H1 (cell line): ENCODE measurements at regions not wholly inside any gene's neighbourhood (a gene's known extent, or its start where the extent isn't known, plus 50 kb on each side); places are given as distances from the start of the nearest gene placed in this dataset.

ENCODE experiments used
- ASH2L ChIP-seq: fragments of 200-600, 300-600 bp; sonication (generic); IDR thresholded peaks from one replicate; pipeline ENCODE4 v1.7.1; 2017; ENCODE audit warnings: low read length
- FOSL1 ChIP-seq: IDR thresholded peaks from 2 replicates; pipeline ENCODE4 v1.6.1; 2011; ENCODE audit warnings: mild to moderate bottlenecking, low read depth, low read length, moderate library complexity; ENCODE audit not compliant: insufficient read depth
- GABPA ChIP-seq: IDR thresholded peaks from 2 replicates; pipeline ENCODE4 v1.6.1; 2011; ENCODE audit warnings: mild to moderate bottlenecking, low read length, moderate library complexity, borderline replicate concordance; ENCODE audit not compliant: insufficient read depth
- KDM1A ChIP-seq: fragments of 200-600, 300-600 bp; sonication (generic); IDR thresholded peaks from 2 replicates; pipeline ENCODE4 v1.7.1; 2016; ENCODE audit warnings: mild to moderate bottlenecking, low read length, borderline replicate concordance
- RFX5 ChIP-seq: IDR thresholded peaks from 2 replicates; pipeline ENCODE4 v1.6.1; 2011; ENCODE audit warnings: low read depth, low read length, improper control_type of control experiment, borderline replicate concordance
- SIRT6 ChIP-seq: IDR thresholded peaks from one replicate; pipeline ENCODE4 v1.7.1; 2012; ENCODE audit warnings: low read length, inconsistent platforms
- SP4 ChIP-seq: IDR thresholded peaks from 2 replicates; pipeline ENCODE4 v1.6.1; 2012; ENCODE audit warnings: low read length, inconsistent platforms
- TBP ChIP-seq: IDR thresholded peaks from 2 replicates; pipeline ENCODE4 v1.6.1; 2011; ENCODE audit warnings: low read depth, low read length, improper control_type of control experiment
- TEAD4 ChIP-seq: IDR thresholded peaks from 2 replicates; pipeline ENCODE4 v1.6.1; 2012; ENCODE audit warnings: low read depth, low read length, inconsistent platforms, mixed read lengths
- USF2 ChIP-seq: IDR thresholded peaks from 2 replicates; pipeline ENCODE4 v1.6.1; 2011; ENCODE audit warnings: low read length, improper control_type of control experiment

GRCh38 chr18:64803471-64803870 lies 654.6 kb upstream of the LINC00305 start (continued):
- TF ChIP-seq KDM1A (no peak), FOSL1 (no peak), SP4 (no peak), SIRT6 (no peak), USF2 (no peak), TEAD4 (no peak), ASH2L (no peak), RFX5 (no peak), TBP (no peak), GABPA (no peak)
